GM13977 (cell line): ENCODE measurements at regions not wholly inside any gene's neighbourhood (a gene's known extent, or its start where the extent isn't known, plus 50 kb on each side); places are given as distances from the start of the nearest gene placed in this dataset.

Source experiments
- DNase-seq: peaks from one replicate; pipeline ENCODE4 v3.0.0; 2012; ENCODE audit warnings: low spot score
- CTCF ChIP-seq: IDR thresholded peaks from 2 replicates; pipeline ENCODE4 v1.5.1; 2012; ENCODE audit warnings: mild to moderate bottlenecking, control low read depth; ENCODE audit not compliant: insufficient read depth; ENCODE audit errors: extremely low read depth, missing control alignments
- in situ Hi-C: fragments of 300-500 bp; cut with MboI; formaldehyde crosslinking; loops from one replicate; pipeline ENCODE4 v1.12.0; 2022; ENCODE audit warnings: low sequenced_read_pairs, low pct_unique_long_range_greater_than_20kb, mixed read lengths, inconsistent platforms; ENCODE audit not compliant: unreplicated experiment

- no peak for DNase-seq
- in situ Hi-C loops = loop anchor here (10.0 kb wide), 1 partner anchor 545 kb away; no protein-coding TSS in a partner anchor
- no peak for TF ChIP-seq CTCF
Measured at GRCh38 chr4:38189445-38189844, 229.2 kb downstream of the PTTG2 start.

- TF ChIP-seq CTCF = no peak
- DNase-seq = no peak
- in situ Hi-C loops = no loop called here
Measured at GRCh38 chr4:38190717-38191178, 230.6 kb downstream of the PTTG2 start.

GRCh38 chr4:38192516-38192915 lies 232.3 kb downstream of the PTTG2 start:
- in situ Hi-C loops = no loop called here
- no peak for TF ChIP-seq CTCF
- no peak for DNase-seq

GRCh38 chr4:38193236-38193863 lies 233.2 kb downstream of the PTTG2 start:
- no peak for TF ChIP-seq CTCF
- in situ Hi-C loops = no loop called here
- DNase-seq = no peak

GRCh38 chr4:38194047-38194602 lies 233.9 kb downstream of the PTTG2 start:
- no peak for TF ChIP-seq CTCF
- DNase-seq = no peak
- in situ Hi-C loops = no loop called here

- DNase-seq = no peak
- in situ Hi-C loops = no loop called here
- TF ChIP-seq CTCF = no peak
Measured at GRCh38 chr4:38195486-38195885, 235.3 kb downstream of the PTTG2 start.
